GM23338 (cell line): ENCODE measurements at regions not wholly inside any gene's neighbourhood (a gene's known extent, or its start where the extent isn't known, plus 50 kb on each side); places are given as distances from the start of the nearest gene placed in this dataset.

Experiments used
- ATAC-seq: fragments of 200-7000 bp; cut with Tn5 transposase; 3 replicates; pipeline ENCODE4 v1.9.1; 2020
- DNase-seq: peaks from one replicate; pipeline ENCODE4 v3.0.0-alpha.2; 2015; ENCODE audit warnings: low spot score
- H2AFZ ChIP-seq: fragments of 200-600 bp; sonication (generic); 2 replicates; pipeline ENCODE4 v1.8.0; 2016; ENCODE audit warnings: antibody characterized with exemption, mild to moderate bottlenecking, moderate library complexity
- H3F3A ChIP-seq: fragments of 200-600 bp; sonication (generic); replicated peaks from 2 replicates; pipeline ENCODE4 v1.8.0; 2017; ENCODE audit warnings: antibody characterized with exemption, mixed run types, low read depth
- H3K27ac ChIP-seq: fragments of 200-600 bp; sonication (generic); 2 replicates; pipeline ENCODE4 v1.6.1; 2016; ENCODE audit warnings: low read depth
- H3K27me3 ChIP-seq: fragments of 200-600 bp; sonication (generic); 2 replicates; pipeline ENCODE4 v1.8.0; 2016; ENCODE audit warnings: mild to moderate bottlenecking, mixed run types, moderate library complexity; ENCODE audit not compliant: insufficient read depth
- H3K36me3 ChIP-seq: fragments of 200-600 bp; sonication (generic); 2 replicates; pipeline ENCODE4 v1.8.0; 2016; ENCODE audit warnings: mild to moderate bottlenecking; ENCODE audit not compliant: insufficient read depth
- H3K4me1 ChIP-seq: fragments of 200-600 bp; sonication (generic); 2 replicates; pipeline ENCODE4 v1.8.0; 2016; ENCODE audit warnings: mild to moderate bottlenecking, moderate library complexity; ENCODE audit not compliant: insufficient read depth
- H3K4me2 ChIP-seq: fragments of 200-600 bp; sonication (generic); 2 replicates; pipeline ENCODE4 v1.7.1; 2017; ENCODE audit warnings: mixed run types
- H3K4me3 ChIP-seq: fragments of 200-600 bp; sonication (generic); 2 replicates; pipeline ENCODE4 v1.6.1; 2016; ENCODE audit warnings: mixed run types
- H3K79me2 ChIP-seq: fragments of 200-600 bp; sonication (generic); replicated peaks from 2 replicates; pipeline ENCODE4 v1.8.0; 2017; ENCODE audit warnings: mild to moderate bottlenecking; ENCODE audit not compliant: insufficient read depth
- H3K9me2 ChIP-seq: fragments of 200-600 bp; sonication (generic); 2 replicates; pipeline ENCODE4 v1.8.0; 2017; ENCODE audit not compliant: insufficient read depth
- H4K20me1 ChIP-seq: fragments of 200-600 bp; sonication (generic); replicated peaks from 2 replicates; pipeline ENCODE4 v1.8.0; 2017; ENCODE audit warnings: mild to moderate bottlenecking; ENCODE audit not compliant: insufficient read depth
- H3K27ac Mint-ChIP-seq: 2 replicates; pipeline ENCODE4 v1.8.0; 2020; ENCODE audit warnings: inconsistent platforms, mild to moderate bottlenecking, moderate library complexity, mixed read lengths
- H3K27me3 Mint-ChIP-seq: 3 replicates; pipeline ENCODE4 v1.8.0; 2022; ENCODE audit warnings: low read depth, mild to moderate bottlenecking, moderate library complexity, mixed read lengths, inconsistent platforms; ENCODE audit not compliant: insufficient read depth, poor library complexity
- H3K36me3 Mint-ChIP-seq: 3 replicates; pipeline ENCODE4 v1.8.0; 2021; ENCODE audit warnings: low read depth, mild to moderate bottlenecking, inconsistent platforms, moderate library complexity, mixed read lengths
- H3K4me1 Mint-ChIP-seq: 3 replicates; pipeline ENCODE4 v1.8.0; 2020; ENCODE audit warnings: mild to moderate bottlenecking, inconsistent platforms, mixed read lengths
- H3K4me3 Mint-ChIP-seq: 3 replicates; pipeline ENCODE4 v1.8.0; 2021; ENCODE audit warnings: moderate library complexity, mild to moderate bottlenecking, inconsistent platforms, mixed read lengths
- H3K9me3 Mint-ChIP-seq: 3 replicates; pipeline ENCODE4 v1.8.0; 2020; ENCODE audit warnings: moderate library complexity, mild to moderate bottlenecking, inconsistent platforms, mixed read lengths
- STAT1 ChIP-seq: IDR thresholded peaks from one replicate; pipeline ENCODE4 v1.6.1; 2016; ENCODE audit warnings: antibody characterized with exemption; ENCODE audit not compliant: unreplicated experiment
- ZNF114 ChIP-seq: fragments of 250-450 bp; sonication (Bioruptor Pico); IDR thresholded peaks from 2 replicates; pipeline ENCODE4 v1.5.0; 2020; ENCODE audit warnings: mild to moderate bottlenecking, moderate library complexity
- ZNF331 ChIP-seq: fragments of 250-450 bp; sonication (Bioruptor Pico); IDR thresholded peaks from 2 replicates; pipeline ENCODE4 v1.5.0; 2020; ENCODE audit warnings: low read depth, mild to moderate bottlenecking, moderate library complexity
- TF ChIP-seq, protein P1 (sequence below): fragments of 250-450 bp; sonication (Bioruptor Pico); IDR thresholded peaks from 2 replicates; pipeline ENCODE4 v1.5.0; 2020; ENCODE audit warnings: mild to moderate bottlenecking, moderate library complexity
- TF ChIP-seq, protein P2 (sequence below): IDR thresholded peaks from one replicate; pipeline ENCODE4 v1.6.1; 2018; ENCODE audit warnings: antibody characterized with exemption; ENCODE audit not compliant: unreplicated experiment

DNA sequence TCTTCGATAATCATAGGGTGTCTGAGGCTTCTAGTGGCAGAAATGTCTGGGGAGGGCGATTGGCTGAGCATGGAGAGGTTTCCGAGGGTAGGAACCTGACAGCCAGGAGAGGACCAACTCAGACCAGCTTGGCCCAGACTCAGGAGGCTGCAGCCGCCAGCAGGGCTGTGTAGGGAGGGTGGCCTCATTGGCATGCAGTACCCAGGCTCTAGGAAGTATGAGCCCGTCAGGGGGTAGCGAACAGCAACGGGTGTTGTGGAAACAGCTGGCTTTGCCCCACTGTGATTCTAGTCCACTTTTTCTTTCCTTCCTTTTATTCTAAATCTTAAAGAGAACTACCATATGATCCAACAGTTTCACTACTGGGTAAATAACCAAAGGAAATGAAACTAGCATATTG, 103.3 kb downstream of the DIRAS3 start (continued):
- TF ChIP-seq, protein P1, sequence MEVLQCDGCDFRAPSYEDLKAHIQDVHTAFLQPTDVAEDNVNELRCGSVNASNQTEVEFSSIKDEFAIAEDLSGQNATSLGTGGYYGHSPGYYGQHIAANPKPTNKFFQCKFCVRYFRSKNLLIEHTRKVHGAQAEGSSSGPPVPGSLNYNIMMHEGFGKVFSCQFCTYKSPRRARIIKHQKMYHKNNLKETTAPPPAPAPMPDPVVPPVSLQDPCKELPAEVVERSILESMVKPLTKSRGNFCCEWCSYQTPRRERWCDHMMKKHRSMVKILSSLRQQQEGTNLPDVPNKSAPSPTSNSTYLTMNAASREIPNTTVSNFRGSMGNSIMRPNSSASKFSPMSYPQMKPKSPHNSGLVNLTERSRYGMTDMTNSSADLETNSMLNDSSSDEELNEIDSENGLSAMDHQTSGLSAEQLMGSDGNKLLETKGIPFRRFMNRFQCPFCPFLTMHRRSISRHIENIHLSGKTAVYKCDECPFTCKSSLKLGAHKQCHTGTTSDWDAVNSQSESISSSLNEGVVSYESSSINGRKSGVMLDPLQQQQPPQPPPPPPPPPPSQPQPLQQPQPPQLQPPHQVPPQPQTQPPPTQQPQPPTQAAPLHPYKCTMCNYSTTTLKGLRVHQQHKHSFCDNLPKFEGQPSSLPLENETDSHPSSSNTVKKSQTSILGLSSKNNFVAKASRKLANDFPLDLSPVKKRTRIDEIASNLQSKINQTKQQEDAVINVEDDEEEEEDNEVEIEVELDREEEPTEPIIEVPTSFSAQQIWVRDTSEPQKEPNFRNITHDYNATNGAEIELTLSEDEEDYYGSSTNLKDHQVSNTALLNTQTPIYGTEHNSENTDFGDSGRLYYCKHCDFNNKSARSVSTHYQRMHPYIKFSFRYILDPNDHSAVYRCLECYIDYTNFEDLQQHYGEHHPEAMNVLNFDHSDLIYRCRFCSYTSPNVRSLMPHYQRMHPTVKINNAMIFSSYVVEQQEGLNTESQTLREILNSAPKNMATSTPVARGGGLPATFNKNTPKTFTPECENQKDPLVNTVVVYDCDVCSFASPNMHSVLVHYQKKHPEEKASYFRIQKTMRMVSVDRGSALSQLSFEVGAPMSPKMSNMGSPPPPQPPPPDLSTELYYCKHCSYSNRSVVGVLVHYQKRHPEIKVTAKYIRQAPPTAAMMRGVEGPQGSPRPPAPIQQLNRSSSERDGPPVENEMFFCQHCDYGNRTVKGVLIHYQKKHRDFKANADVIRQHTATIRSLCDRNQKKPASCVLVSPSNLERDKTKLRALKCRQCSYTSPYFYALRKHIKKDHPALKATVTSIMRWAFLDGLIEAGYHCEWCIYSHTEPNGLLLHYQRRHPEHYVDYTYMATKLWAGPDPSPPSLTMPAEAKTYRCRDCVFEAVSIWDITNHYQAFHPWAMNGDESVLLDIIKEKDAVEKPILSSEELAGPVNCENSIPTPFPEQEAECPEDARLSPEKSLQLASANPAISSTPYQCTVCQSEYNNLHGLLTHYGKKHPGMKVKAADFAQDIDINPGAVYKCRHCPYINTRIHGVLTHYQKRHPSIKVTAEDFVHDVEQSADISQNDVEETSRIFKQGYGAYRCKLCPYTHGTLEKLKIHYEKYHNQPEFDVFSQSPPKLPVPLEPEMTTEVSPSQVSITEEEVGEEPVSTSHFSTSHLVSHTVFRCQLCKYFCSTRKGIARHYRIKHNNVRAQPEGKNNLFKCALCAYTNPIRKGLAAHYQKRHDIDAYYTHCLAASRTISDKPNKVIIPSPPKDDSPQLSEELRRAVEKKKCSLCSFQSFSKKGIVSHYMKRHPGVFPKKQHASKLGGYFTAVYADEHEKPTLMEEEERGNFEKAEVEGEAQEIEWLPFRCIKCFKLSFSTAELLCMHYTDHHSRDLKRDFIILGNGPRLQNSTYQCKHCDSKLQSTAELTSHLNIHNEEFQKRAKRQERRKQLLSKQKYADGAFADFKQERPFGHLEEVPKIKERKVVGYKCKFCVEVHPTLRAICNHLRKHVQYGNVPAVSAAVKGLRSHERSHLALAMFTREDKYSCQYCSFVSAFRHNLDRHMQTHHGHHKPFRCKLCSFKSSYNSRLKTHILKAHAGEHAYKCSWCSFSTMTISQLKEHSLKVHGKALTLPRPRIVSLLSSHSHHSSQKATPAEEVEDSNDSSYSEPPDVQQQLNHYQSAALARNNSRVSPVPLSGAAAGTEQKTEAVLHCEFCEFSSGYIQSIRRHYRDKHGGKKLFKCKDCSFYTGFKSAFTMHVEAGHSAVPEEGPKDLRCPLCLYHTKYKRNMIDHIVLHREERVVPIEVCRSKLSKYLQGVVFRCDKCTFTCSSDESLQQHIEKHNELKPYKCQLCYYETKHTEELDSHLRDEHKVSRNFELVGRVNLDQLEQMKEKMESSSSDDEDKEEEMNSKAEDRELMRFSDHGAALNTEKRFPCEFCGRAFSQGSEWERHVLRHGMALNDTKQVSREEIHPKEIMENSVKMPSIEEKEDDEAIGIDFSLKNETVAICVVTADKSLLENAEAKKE (CRISPR knock-in tag) = no peak
- TF ChIP-seq, protein P2, sequence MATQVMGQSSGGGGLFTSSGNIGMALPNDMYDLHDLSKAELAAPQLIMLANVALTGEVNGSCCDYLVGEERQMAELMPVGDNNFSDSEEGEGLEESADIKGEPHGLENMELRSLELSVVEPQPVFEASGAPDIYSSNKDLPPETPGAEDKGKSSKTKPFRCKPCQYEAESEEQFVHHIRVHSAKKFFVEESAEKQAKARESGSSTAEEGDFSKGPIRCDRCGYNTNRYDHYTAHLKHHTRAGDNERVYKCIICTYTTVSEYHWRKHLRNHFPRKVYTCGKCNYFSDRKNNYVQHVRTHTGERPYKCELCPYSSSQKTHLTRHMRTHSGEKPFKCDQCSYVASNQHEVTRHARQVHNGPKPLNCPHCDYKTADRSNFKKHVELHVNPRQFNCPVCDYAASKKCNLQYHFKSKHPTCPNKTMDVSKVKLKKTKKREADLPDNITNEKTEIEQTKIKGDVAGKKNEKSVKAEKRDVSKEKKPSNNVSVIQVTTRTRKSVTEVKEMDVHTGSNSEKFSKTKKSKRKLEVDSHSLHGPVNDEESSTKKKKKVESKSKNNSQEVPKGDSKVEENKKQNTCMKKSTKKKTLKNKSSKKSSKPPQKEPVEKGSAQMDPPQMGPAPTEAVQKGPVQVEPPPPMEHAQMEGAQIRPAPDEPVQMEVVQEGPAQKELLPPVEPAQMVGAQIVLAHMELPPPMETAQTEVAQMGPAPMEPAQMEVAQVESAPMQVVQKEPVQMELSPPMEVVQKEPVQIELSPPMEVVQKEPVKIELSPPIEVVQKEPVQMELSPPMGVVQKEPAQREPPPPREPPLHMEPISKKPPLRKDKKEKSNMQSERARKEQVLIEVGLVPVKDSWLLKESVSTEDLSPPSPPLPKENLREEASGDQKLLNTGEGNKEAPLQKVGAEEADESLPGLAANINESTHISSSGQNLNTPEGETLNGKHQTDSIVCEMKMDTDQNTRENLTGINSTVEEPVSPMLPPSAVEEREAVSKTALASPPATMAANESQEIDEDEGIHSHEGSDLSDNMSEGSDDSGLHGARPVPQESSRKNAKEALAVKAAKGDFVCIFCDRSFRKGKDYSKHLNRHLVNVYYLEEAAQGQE = no peak
- TF ChIP-seq ZNF114 = no peak
- TF ChIP-seq ZNF331 = no peak
- no peak for TF ChIP-seq STAT1

DNA sequence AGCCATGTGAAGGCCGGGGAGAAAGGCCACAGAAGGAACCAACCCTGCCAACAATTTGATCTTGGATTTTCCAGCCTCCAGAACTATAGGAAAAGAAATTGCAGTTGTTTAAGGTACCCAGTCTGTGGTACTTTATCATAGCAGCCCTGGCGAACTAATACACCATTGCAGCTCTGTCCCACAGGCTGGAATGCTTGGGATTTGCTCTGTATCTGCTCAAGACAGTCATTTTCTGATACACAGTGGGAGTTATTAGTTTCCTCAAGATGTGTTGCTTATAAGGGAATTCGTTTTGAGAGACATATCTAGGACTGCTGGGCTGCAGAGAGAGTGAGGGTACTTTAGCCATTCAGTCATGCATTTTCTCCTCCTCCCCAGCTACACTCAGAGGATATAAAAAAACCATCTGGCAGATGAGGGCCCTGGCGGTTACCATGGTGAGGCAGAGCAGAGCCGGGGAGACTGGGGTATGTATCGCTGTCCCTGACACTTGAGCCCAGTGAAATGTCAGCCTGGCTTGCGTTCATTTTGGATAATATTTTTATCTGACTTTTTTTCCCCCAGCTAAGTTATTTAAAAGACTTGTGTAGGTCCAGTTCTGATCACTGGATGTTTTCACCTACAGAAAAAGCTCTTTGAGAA, 104.6 kb downstream of the DIRAS3 start:
- H3K79me2 ChIP-seq = no peaks in the 10 kb centered on the region
- Mint-ChIP-seq H3K27ac (no peak overlapping the region), H3K4me3 (no peak overlapping the region), H3K9me3 (no peaks in the 10 kb centered on the region), H3K36me3 (no peaks in the 10 kb centered on the region), H3K4me1 (no peaks in the 10 kb centered on the region), H3K27me3 (no peaks in the 10 kb centered on the region)
- DNase-seq = no peak
- 0 out of 2 replicates have a peak, but pooled peaks cover 5% of the 10 kb centered on the region for H3K9me2 ChIP-seq
- H3K4me3 ChIP-seq = no peak overlapping the region
- no peak overlapping the region for H2AFZ ChIP-seq
- H3K4me1 ChIP-seq = no peaks in the 10 kb centered on the region
- H3F3A ChIP-seq = no peaks in the 10 kb centered on the region
- ATAC-seq = peak; percentile 34; the same call in 1 of the 3 replicates
- H4K20me1 ChIP-seq = no peaks in the 10 kb centered on the region
- no peak overlapping the region for H3K27ac ChIP-seq
- H3K36me3 ChIP-seq = no peaks in the 10 kb centered on the region
- no peaks in the 10 kb centered on the region for H3K27me3 ChIP-seq
- H3K4me2 ChIP-seq = no peak overlapping the region
- TF ChIP-seq, protein P1 (CRISPR knock-in tag) = no peak
